ENCODE measurements at regions not wholly inside any gene's neighbourhood (a gene's known extent, or its start where the extent isn't known, plus 50 kb on each side); places are given as distances from the start of the nearest gene placed in this dataset.

DNA sequence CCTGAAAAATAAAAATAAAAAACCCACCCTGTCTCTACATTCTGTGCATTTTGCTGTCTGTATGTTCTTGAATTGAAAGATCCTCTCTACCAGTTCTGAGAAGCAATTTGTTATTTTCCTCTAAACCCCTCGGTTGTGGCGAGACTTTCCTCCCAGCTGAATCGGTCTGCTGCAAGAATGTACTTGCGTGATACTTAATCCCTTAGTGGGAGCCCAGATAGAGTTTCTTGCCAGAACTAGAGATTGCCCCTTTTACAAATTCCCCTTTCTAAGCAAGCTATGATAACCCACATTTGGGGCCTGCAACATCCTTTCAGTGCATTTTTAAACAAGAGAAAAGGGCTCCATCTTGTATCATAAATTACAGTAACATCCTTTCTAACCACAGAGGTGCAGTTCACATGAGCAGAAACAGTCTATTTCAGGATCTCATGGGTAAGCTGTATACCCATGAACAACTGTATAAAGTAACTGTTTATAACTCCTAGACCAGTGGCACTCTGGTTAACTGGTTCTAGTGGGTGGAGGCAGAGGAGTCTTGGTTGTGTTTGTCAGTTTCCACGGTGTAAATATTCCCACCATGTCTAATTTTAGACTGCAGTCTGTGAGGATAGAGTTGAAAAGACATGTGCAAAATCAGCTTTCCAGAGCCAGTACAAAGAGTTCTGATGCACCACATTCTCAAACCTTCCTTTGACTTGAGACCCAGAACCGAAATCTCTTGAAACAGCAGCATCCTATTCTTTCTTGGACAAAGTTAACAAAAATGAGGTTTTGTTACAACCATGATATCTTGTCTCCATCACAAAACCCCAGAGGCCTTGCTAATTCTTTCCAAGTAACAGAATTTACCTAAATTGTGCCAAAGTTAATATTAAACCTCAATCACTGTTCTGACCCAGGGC is 113.1 kb upstream of the ZNF217 start:
- H2AK5ac ChIP-seq (ENCODE audit: insufficient read length, low read length) = no peak overlapping the region
- no peaks in the 10 kb centered on the region for H3K9me3 ChIP-seq (ENCODE audit: control insufficient read depth, low read depth, low read length)
- no peaks in the 10 kb centered on the region for H3K23me2 ChIP-seq (ENCODE audit: insufficient read length, low read depth, low read length, poor library complexity, severe bottlenecking)
- no peak overlapping the region for H3K23ac ChIP-seq (ENCODE audit: insufficient read length, low read depth, low read length)
- H3K4me2 ChIP-seq (ENCODE audit: insufficient read depth, insufficient read length, low read length) = no peak overlapping the region
- no peaks in the 10 kb centered on the region for H3K79me1 ChIP-seq (ENCODE audit: insufficient read depth, low read depth, low read length, poor library complexity, severe bottlenecking)
- Mint-ChIP-seq H3K4me1 (peaks cover 29% of the 10 kb centered on the region in 2 experiments), H3K27ac (peak overlapping the region; percentile 74 to 90 (median 78); a peak in 6 of 7 replicates), H3K36me3 (ENCODE audit: insufficient read depth in 1 of 3, low read depth in 3 of 3) (no peaks in the 10 kb centered on the region), H3K9me3 (no peaks in the 10 kb centered on the region), H3K27me3 (ENCODE audit: low read depth) (no peaks in the 10 kb centered on the region), H3K4me3 (no peak overlapping the region)
- no peak overlapping the region for H3T11ph ChIP-seq (ENCODE audit: low read length)
- H3K18ac ChIP-seq (ENCODE audit: insufficient read length, low read depth, low read length) = no peak overlapping the region
- H2BK20ac ChIP-seq (ENCODE audit: low read depth, low read length, poor library complexity, severe bottlenecking) = no peak overlapping the region
- TF ChIP-seq, protein P1, sequence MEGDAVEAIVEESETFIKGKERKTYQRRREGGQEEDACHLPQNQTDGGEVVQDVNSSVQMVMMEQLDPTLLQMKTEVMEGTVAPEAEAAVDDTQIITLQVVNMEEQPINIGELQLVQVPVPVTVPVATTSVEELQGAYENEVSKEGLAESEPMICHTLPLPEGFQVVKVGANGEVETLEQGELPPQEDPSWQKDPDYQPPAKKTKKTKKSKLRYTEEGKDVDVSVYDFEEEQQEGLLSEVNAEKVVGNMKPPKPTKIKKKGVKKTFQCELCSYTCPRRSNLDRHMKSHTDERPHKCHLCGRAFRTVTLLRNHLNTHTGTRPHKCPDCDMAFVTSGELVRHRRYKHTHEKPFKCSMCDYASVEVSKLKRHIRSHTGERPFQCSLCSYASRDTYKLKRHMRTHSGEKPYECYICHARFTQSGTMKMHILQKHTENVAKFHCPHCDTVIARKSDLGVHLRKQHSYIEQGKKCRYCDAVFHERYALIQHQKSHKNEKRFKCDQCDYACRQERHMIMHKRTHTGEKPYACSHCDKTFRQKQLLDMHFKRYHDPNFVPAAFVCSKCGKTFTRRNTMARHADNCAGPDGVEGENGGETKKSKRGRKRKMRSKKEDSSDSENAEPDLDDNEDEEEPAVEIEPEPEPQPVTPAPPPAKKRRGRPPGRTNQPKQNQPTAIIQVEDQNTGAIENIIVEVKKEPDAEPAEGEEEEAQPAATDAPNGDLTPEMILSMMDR (conservative IDR thresholded peaks at IDR 0.05) = no peak
- no CpG with 5 or more reads among the region's 6 CpGs for WGBS (ENCODE audit: extremely low coverage, insufficient read length, low lambda C conversion rate)
- no peak overlapping the region for H4K5ac ChIP-seq (ENCODE audit: insufficient read length, low read depth, low read length)
- no peaks in the 10 kb centered on the region for H3K79me2 ChIP-seq (ENCODE audit: insufficient read depth, low read length)
- H2BK120ac ChIP-seq (ENCODE audit: low read depth, low read length, poor library complexity, severe bottlenecking) = no peak overlapping the region
- no peak overlapping the region for H2BK15ac ChIP-seq (ENCODE audit: low read depth, low read length)
- H2BK12ac ChIP-seq (ENCODE audit: insufficient read length, low read depth, low read length) = no peak overlapping the region
- H4K20me1 ChIP-seq (ENCODE audit: control insufficient read depth, insufficient read depth, insufficient read length) = no peaks in the 10 kb centered on the region
- H3K4me1 ChIP-seq (ENCODE audit: insufficient read depth, low read length) = peaks cover 4% of the 10 kb centered on the region; the same call in 1 of the 2 replicates
- H3K14ac ChIP-seq (ENCODE audit: insufficient read depth, low read length) = no peak overlapping the region
- H3K56ac ChIP-seq (ENCODE audit: insufficient read length, low read depth, low read length) = no peak overlapping the region
- DNase-seq = no peak
- no peak overlapping the region for H3K9ac ChIP-seq (ENCODE audit: extremely low read depth, insufficient read length, low read length)
- H4K8ac ChIP-seq (replicated peaks; ENCODE audit: insufficient read length, low read depth, low read length) = no peak overlapping the region
- H3K27me3 ChIP-seq (ENCODE audit: insufficient read depth, low read length) = no peaks in the 10 kb centered on the region
- H2BK5ac ChIP-seq (ENCODE audit: insufficient read length, low read length) = no peak overlapping the region
- no peak overlapping the region for H3K4ac ChIP-seq (ENCODE audit: low read depth, low read length)
- H3K27ac ChIP-seq (ENCODE audit: insufficient read length, low read depth, low read length) = no peak overlapping the region
- H2AFZ ChIP-seq (ENCODE audit: low read length) = no peak overlapping the region
- H4K91ac ChIP-seq (ENCODE audit: insufficient read length, low read depth, low read length) = no peak overlapping the region
